PC-9 (cell line): ENCODE measurements at regions not wholly inside any gene's neighbourhood (a gene's known extent, or its start where the extent isn't known, plus 50 kb on each side); places are given as distances from the start of the nearest gene placed in this dataset.

ENCODE experiments used
- CTCF ChIP-seq: fragments of 200-600 bp; sonication (generic); conservative IDR thresholded peaks from 2 replicates; pipeline ENCODE4 v1.6.1; 2017; ENCODE audit warnings: mixed run types, antibody characterized with exemption, mild to moderate bottlenecking, moderate library complexity
- EZH2 ChIP-seq: fragments of 200-600 bp; sonication (generic); IDR thresholded peaks from 2 replicates; pipeline ENCODE4 v1.8.0; 2017; ENCODE audit warnings: antibody characterized with exemption, low read depth

GRCh38 chr2:74036450-74037195 is 51.9 kb downstream of the TET3 start:
- TF ChIP-seq CTCF (no peak), EZH2 (no peak)
